ENCODE measurements at regions not wholly inside any gene's neighbourhood (a gene's known extent, or its start where the extent isn't known, plus 50 kb on each side); places are given as distances from the start of the nearest gene placed in this dataset.

DNA sequence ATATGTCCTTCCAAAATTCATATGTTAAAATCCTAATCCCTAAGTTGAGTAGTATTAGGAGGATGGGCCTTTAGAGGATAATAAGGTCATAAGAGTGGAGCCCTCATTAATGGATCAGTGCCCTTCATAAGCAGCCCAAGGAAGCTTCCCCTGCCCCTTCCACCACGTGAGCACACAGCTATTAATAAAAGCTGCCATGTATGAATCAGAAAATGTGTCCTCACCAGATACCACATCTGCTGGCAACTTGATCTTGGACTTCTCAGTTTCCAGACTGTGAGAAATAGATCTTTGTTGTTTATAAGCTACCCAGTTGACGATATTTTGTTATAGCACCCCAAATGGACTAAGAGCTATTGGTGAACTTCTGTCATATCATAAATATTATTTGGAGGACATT is 207.7 kb upstream of the HDDC2 start:
- Mint-ChIP-seq H3K4me3 (no peak overlapping the region), H3K27ac (no peak overlapping the region), H3K36me3 (ENCODE audit: low read depth) (no peaks in the 10 kb centered on the region), H3K4me1 (peaks cover 9% of the 10 kb centered on the region), H3K27me3 (ENCODE audit: low read depth) (no peaks in the 10 kb centered on the region), H3K9me3 (peaks cover 7% of the 10 kb centered on the region)
- TF ChIP-seq, protein P1, sequence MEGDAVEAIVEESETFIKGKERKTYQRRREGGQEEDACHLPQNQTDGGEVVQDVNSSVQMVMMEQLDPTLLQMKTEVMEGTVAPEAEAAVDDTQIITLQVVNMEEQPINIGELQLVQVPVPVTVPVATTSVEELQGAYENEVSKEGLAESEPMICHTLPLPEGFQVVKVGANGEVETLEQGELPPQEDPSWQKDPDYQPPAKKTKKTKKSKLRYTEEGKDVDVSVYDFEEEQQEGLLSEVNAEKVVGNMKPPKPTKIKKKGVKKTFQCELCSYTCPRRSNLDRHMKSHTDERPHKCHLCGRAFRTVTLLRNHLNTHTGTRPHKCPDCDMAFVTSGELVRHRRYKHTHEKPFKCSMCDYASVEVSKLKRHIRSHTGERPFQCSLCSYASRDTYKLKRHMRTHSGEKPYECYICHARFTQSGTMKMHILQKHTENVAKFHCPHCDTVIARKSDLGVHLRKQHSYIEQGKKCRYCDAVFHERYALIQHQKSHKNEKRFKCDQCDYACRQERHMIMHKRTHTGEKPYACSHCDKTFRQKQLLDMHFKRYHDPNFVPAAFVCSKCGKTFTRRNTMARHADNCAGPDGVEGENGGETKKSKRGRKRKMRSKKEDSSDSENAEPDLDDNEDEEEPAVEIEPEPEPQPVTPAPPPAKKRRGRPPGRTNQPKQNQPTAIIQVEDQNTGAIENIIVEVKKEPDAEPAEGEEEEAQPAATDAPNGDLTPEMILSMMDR (IDR thresholded peaks at IDR 0.05; ENCODE audit: unreplicated experiment in 3 of 3), result no peak

DNA sequence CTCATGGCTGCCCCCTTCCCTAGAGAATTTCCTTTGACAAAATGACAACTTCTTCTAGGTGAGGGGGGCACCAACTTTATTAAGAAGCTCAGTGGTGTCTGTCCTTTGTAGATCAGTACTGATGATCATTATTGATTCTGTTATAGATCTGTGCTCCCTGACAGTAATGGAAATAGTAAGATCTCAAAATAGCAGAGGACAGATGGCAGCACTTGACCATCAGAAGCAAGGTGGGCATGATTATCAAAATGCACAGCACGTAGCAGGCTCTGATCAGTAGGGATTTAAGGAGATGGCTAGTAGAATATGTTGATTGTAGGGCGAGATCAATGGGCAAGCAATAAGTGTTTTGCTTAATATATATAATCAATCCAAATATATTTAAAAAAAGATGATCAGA is 208.6 kb upstream of the HDDC2 start:
- Mint-ChIP-seq H3K9me3 (peaks cover 7% of the 10 kb centered on the region), H3K27ac (no peak overlapping the region), H3K4me1 (peaks cover 9% of the 10 kb centered on the region), H3K4me3 (no peak overlapping the region), H3K36me3 (ENCODE audit: low read depth) (no peaks in the 10 kb centered on the region), H3K27me3 (ENCODE audit: low read depth) (no peaks in the 10 kb centered on the region)
- TF ChIP-seq, protein P1 (IDR thresholded peaks at IDR 0.05; ENCODE audit: unreplicated experiment in 3 of 3), result no peak

DNA sequence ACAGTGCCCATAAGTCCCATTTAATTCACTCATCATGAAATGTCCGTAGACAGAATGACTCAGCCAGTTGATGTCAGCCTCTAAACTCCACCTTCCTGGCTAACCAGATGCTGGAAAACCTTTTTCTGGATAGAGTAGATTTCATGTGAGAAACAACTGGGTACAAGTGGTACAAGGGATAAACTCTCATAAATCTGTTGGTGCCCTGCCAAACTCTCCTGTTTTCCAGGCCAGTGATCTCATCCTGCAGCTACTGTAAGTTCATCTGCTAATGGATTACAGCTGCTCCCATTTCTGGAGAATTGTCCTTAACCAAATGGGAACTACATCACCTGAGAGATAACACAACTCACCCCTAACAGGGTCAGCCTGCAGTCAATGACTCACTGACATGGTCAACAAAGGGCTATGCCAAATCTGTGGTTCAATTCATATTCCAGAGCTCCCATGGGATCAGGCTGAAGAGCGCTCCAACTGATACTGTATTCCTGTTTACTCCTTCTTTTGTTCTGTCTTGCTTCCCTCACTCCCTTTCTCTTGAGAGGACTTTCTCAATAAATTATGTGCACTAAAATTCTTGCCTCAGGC is 210.1 kb upstream of the HDDC2 start:
- H3K27me3 Mint-ChIP-seq (ENCODE audit: low read depth), result no peaks in the 10 kb centered on the region
- H3K4me1 Mint-ChIP-seq, result peaks cover 9% of the 10 kb centered on the region
- TF ChIP-seq, protein P1 (IDR thresholded peaks at IDR 0.05; ENCODE audit: unreplicated experiment in 3 of 3), result no peak
- peaks cover 17% of the 10 kb centered on the region for H3K9me3 Mint-ChIP-seq
- H3K4me3 Mint-ChIP-seq, result no peak overlapping the region
- H3K27ac Mint-ChIP-seq, result no peak overlapping the region
- H3K36me3 Mint-ChIP-seq (ENCODE audit: low read depth), result no peaks in the 10 kb centered on the region

DNA sequence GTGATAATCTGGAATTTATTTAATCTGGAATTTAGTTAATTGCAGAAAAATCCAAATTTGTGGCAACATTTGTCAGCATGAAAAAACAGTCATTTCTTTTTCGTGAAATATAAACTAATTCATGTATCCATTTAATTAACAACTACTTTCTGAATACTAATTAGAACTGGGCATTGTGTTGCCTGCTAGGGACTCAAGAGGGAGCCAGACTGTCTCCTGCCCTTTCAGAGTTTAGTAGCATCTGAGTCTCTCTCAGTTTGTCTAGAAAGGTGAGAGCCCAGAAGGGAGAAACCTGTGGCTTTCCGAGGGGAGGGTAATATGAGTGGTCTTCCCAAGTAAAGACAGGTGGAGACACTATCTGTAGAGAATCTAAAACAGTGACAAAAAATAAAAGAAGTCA is 210.9 kb upstream of the HDDC2 start:
- peaks cover 8% of the 10 kb centered on the region for H3K4me1 Mint-ChIP-seq
- H3K27ac Mint-ChIP-seq, result no peak overlapping the region
- peaks cover 19% of the 10 kb centered on the region for H3K9me3 Mint-ChIP-seq
- TF ChIP-seq, protein P1 (IDR thresholded peaks at IDR 0.05; ENCODE audit: unreplicated experiment in 3 of 3), result no peak
- H3K4me3 Mint-ChIP-seq, result no peak overlapping the region
- no peaks in the 10 kb centered on the region for H3K36me3 Mint-ChIP-seq (ENCODE audit: low read depth)
- no peaks in the 10 kb centered on the region for H3K27me3 Mint-ChIP-seq (ENCODE audit: low read depth)

DNA sequence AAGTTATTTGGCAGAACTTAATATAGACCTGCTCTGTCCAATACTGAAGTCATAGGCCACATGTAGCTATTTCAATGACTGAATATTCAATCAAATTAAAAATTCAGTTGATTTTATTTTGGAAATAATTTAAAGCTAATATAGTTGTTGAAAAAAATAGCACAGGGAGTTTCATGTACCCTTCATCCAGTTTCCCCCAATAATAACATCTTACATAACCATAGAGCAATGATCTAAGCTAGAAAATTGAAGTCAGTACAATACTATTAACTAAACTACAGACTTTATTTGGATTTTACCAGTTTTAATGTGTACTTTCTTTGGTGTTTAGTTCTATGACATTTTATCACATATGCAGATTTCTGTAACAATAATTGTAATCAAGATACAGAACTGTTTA is 212.2 kb upstream of the HDDC2 start:
- H3K27ac Mint-ChIP-seq, result no peak overlapping the region
- H3K9me3 Mint-ChIP-seq, result peaks cover 19% of the 10 kb centered on the region
- no peaks in the 10 kb centered on the region for H3K36me3 Mint-ChIP-seq (ENCODE audit: low read depth)
- no peaks in the 10 kb centered on the region for H3K27me3 Mint-ChIP-seq (ENCODE audit: low read depth)
- no peaks in the 10 kb centered on the region for H3K4me1 Mint-ChIP-seq
- H3K4me3 Mint-ChIP-seq, result no peak overlapping the region
- TF ChIP-seq, protein P1 (IDR thresholded peaks at IDR 0.05; ENCODE audit: unreplicated experiment in 3 of 3), result no peak

DNA sequence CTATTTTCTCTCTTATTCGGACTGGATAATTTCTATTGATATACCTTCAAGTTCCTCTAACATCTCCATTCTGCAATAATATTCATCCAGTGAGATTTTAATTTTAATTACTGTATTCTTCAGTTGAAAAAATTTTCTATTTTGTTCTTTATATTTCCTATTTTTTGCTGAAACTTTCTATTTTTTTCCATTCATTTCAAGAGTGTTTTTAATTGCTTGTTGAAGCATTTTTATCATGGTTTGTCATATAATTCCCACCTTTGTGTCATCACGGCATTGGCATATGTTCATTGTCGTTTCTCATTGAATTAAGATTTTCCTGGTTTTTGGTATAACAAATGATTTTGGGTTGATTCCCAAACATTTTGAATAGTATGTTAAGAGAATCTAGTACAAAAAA is 214.9 kb upstream of the HDDC2 start:
- TF ChIP-seq, protein P1 (IDR thresholded peaks at IDR 0.05; ENCODE audit: unreplicated experiment in 3 of 3), result no peak
- Mint-ChIP-seq H3K4me1 (no peaks in the 10 kb centered on the region), H3K27ac (no peak overlapping the region), H3K27me3 (ENCODE audit: low read depth) (no peaks in the 10 kb centered on the region), H3K9me3 (peaks cover 19% of the 10 kb centered on the region), H3K36me3 (ENCODE audit: low read depth) (no peaks in the 10 kb centered on the region), H3K4me3 (no peak overlapping the region)
